ENCODE measurements at regions not wholly inside any gene's neighbourhood (a gene's known extent, or its start where the extent isn't known, plus 50 kb on each side); places are given as distances from the start of the nearest gene placed in this dataset.
"Not testable (repeated sequence)": the region's sequence is repeated elsewhere in the genome, so short reads cannot be mapped to it uniquely, and the experiment has no call there.

DNA sequence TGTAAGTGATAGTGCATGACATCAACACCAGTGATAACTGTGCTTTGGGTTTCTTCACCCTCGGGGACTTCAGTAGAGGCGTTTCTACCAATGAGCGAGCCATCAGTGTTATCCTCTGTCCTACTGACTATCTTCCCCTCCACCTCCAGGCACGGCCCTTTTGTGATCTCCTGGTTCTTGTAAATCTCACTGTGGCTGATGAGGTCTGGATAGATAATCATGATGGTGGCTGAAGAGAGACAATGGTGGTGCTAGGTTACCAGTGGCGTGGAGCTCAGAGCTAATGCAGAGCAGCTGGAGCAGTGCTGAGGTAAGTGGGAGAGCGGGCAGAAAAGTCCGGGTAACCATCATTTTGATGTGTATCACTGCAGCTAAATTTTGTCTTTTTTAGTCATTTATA lies 816.6 kb downstream of the GLUD2 start:
- no peak for DNase-seq (ENCODE audit: low spot score)

DNA sequence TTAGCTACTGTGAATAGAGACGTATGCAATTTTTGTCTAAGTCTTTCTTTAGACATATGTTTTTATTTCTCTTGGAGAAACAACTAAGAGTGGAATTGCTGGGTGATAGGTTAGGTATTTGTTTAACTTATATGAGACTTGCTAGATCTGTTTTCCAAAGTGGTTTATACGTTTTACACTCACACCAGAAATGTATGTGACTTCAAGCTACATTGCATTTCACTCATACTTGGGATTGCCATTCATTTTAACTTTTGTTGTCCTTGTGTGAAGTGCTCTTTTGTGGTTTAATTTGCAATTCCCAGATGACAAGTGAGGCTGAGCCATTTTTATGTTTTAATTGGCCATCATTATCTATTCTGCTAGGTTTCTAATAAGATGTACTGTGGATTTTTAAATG lies 817.2 kb downstream of the GLUD2 start:
- no peak for DNase-seq (ENCODE audit: low spot score)

DNA sequence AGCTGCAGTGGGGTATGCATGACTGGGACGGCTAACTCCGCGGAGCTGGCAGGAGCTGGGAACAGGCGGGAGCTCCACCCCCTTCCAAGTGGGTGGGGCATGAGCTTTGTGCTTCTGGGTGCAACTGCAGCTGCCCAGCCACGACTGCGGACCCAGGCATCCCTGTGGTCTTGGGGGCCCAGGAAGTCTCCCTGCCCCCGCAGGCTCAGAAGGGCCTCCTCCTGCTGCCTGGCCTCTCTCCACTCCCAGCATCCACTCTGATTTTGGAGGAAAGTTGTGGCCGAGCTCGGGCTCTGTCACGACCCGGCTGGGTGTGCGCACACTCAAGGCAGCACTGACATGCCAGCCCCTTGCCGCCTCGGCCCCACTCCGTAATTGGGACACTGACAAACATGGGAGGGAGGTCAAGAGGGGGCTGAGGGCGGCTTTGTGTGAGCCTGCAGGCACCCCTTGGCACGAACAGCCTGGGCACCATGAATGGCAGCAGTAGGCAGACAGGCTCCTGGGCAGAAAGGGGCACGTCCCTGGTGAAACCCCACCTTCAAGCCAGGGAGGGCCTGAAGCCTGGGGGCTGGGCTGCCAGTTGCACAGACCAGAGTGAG lies 822.6 kb downstream of the GLUD2 start:
- DNase-seq (ENCODE audit: low spot score), result no peak

DNA sequence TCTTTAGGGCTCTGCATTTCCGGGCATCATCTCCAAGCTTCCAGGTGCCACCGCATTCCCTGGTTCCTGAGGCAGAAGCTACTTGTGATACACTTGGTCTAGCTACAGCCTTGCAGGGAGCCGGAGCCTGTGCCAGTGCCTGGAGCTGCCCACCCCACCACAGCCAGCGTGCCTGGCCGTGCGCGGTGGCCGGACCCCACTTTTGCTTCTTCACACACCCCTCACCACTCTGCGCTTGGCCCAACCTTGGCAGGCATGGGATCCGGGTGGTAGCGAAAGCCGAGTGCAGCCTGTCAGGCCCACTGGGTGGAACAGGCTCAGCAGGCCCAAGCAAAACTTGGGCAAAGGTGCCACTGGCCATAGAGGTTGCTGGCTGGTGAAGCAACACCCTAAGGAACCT lies 823.7 kb downstream of the GLUD2 start:
- no peak for DNase-seq (ENCODE audit: low spot score)

DNA sequence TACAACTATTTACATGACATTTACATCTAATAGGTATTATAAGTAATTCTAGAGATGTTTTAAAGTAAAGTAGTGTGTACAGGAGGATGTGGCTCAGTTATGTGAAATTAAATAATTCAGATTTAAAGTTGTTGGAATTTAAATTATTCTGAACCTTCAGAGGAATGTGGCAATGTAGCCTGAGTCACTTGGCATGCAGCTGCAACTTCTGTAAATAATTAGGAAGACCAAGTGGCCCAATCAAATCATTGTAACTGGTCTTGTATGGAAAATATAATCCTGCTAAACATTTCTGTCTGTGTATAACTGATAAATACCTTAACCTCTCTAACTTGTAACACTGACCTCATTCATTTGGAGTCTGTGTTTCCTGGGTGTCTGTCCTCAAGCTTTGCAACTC lies 828.9 kb downstream of the GLUD2 start:
- DNase-seq (ENCODE audit: low spot score), result peak; percentile 71

DNA sequence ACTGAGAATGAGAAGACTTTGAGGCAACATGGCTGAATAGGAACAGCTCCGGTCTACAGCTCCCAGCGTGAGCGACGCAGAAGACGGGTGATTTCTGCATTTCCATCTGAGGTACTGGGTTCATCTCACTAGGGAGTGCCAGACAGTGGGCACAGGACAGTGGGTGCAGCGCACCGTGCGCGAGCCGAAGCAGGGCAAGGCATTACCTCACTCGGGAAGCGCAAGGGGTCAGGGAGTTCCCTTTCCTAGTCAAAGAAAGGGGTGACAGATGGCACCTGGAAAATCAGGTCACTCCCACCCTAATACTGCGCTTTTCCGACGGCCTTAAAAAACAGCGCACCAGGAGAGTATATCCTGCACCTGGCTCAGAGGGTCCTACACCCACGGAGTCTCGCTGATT lies 829.9 kb downstream of the GLUD2 start:
- DNase-seq (ENCODE audit: low spot score), result not testable (repeated sequence)

DNA sequence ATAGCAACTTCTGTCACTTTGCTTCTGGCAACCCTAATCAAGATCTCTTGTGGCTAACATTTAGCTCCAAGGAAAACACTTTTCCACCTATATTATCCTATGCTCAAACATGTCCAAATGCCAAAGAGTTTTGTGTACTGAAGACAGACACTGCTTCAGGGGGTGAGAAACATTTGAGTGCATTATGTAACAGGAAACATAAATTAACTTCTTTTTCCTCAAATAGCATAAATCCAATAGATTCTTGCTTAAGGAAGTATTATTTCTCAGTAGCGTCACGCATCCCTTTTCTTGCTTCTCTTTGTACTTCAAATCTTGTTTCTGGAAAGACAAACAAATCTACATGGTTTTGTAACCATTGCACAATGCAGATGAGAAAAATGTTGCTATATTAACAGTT lies 839.1 kb downstream of the GLUD2 start:
- DNase-seq (ENCODE audit: low spot score), result no peak

DNA sequence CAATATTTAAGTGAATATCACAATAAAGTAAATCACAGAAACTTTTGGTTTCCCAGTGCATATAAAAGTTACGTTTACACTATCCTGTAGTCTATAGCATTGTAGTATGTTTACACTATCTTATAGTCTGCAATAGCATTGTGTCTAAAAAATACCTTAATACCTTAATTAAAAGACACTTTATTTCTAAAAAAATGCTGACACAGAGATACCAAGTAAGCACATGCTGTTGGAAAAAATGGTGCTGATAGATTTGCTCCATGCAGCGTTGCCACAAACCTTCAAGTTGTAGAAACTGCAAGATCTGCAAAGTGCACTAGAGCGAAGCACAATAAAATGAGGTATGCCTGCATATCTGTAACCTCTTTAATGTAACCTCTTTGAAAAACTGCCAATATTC lies 847.3 kb downstream of the GLUD2 start:
- no peak for DNase-seq (ENCODE audit: low spot score)

DNA sequence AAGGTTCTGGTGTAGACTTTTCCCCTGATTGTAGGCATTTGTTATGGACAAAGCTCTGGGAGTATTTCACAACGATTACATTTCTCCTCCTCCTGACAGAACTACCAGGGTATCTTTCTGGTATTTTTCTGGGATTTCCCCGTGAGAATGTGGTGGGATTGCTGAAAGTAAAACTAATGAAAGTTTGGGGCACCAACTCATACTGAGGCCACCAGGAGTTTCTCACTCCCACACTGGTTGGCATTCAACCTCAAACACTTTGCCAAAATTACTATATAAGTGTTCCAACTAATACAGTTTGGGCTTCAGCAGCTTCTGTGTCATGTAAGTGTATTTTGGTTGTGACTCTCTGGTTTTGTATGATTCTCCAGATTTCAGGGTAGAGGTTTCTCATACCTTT lies 855.1 kb downstream of the GLUD2 start:
- no peak for DNase-seq (ENCODE audit: low spot score)

DNA sequence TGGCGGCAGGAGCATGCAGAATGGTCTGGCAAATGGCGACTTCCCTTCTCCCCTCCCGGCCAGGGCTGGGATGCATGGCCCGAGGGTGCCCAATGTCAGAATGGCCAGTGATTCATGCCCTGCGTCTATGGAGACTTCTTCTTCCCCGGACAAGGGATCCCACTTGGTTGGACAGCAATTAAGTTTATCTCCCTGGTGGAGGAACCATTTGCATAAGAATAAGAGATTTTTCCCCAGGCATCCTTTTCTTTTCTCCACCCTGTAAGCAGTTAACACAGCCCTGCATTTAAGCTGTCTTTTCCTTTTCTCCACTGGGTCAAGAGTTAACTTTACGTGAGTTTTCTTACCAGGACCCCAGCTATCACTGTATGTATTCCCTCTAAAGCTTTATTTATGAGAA lies 856.6 kb downstream of the GLUD2 start:
- DNase-seq (ENCODE audit: low spot score), result no peak

DNA sequence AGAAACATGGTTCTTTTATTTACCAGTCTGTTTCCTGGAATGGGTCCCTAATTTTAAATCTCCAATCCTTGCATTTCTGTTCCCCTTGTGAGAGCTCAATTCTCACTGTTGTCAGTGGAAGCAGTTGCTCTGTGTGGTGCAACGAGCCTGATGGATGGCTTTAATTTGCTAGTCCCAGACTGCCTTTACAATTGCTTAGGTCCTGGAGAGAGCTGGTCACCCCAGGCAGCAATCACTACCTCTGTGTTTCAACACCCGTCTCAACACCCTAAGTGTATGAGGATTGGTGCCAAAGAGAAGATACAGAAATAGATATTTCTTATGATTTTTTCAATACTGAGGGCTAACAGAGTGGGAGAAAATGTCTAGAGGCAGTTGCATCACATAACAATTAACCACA lies 873.8 kb downstream of the GLUD2 start:
- DNase-seq (ENCODE audit: low spot score), result no peak

DNA sequence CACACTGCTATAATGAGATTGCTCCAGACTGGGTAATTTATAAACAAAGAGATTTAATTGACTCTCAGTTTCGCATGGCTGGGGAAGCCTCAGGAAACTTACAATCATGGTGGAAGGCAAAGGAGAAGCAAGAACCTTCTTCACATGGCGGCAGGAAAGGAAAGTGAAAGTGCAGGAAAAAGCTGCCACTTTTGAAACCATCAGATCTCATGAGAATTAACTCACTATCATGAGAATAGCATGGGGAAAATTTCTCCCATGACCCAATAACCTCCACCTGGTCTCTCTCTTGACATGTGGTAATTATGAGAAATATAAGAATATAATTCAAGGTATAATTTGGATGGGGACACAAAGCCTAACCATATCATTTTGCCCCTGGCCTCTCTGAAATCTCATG lies 884.2 kb downstream of the GLUD2 start:
- no peak for DNase-seq (ENCODE audit: low spot score)

DNA sequence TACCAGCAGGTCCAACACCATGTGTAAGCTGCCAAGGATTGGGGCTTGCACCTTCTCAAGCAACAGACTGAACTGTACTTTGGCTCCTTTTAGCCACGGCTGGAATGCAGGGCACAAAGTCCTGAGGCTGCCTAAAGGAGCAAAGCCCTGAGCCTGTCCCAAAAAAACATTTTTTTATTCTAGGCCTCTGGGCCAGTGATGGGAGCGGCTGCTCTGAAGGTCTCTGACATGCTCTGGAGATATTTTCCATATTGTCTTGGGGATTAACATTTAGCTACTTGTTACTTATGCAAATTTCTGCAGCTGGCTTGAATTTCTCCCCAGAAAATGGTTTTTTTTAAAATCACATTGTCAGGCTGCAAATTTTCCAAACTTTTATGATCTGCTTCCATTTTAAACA lies 885.3 kb downstream of the GLUD2 start:
- DNase-seq (ENCODE audit: low spot score), result no peak

DNA sequence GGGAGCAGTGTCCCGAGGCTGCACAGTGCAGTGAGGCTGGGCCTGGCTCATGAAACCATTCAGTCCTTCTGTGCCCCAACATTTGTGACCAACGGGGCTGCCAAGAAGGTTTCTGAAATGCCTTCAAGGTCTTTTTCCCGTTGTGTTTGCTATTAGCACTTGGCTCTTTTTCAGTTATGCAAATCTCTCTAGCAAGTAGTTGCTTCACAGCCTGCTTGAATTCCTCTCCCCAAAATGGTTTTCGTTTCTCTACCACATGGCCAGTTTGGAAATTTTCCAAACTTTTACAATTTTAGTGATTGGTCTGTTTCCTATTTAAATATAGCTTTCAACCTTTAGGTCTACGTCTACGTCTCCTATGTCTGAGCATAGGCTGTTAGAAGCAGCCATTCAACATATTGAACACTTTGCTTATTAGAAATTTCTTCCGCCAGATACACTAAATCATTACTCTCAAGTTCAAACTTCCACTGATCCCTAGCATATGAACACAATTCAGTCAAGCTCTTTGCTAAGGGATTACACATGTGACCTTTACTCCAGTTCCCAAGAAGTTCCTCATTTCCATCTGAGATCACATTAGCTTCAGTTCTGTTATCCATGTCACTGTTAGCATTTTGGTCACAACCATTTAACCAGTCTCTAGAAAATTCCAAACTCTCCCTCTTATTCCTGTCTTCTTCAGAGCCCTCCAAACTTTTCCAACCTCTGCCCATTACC lies 901.8 kb downstream of the GLUD2 start:
- DNase-seq (ENCODE audit: low spot score), result no peak

DNA sequence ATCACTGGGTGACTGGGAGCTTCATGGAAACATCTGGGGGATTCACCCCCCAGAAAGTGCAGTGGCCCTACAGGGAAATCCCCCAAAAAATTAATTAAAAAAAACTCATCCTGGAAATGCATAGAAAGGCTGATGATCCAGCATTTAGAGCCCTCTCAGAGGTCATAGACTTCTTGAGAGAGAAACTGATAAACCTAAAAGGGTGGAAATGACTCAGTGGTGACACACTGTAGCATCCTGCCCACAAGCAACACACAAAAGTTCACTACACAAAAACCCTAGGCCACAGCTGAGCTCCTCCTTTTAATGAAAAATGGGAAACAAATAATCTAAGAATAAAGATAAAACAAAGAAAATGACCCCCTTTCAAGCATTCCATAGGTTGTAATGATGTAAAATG lies 911.5 kb downstream of the GLUD2 start:
- DNase-seq (ENCODE audit: low spot score), result peak; percentile 31

DNA sequence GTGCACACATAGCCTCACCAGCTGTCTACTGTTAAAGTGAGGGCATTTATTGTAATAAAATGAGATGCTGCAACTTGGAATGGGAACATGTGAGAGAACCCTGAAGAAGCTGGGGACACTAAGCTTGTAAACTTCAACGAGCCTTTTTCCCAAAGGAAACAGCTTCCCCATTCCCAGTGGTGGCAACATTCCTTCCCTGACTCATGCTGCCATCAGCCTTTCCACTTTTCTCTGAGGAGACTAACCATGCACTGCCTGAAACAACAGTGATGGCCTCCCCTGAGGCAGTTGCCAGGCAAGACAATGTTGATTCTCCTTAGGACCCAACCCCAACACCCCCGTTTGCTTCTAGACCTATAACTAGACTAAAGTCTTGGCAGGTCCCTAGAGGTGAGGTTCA lies 928.3 kb downstream of the GLUD2 start:
- peak; percentile 19 for DNase-seq (ENCODE audit: low spot score)

DNA sequence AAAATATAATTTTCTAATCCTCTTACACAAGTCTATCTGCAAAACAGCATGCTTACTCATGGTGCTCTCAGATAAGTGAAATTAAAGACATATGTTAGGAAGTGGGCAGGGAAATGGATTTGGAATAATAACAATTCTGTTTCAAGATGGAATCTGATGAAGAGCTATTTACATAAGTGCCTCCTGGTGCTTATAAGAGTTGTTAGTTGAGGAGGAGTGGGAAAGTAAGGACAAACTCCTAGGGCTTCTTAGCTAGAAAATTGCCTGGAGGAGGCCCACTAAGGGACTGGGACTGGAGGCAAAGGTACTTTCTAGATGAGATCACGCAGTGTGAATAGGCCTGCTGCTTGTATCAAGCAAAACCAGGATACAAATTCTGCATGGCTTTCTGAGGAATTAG lies 939.8 kb downstream of the GLUD2 start:
- no peak for DNase-seq (ENCODE audit: low spot score)

DNA sequence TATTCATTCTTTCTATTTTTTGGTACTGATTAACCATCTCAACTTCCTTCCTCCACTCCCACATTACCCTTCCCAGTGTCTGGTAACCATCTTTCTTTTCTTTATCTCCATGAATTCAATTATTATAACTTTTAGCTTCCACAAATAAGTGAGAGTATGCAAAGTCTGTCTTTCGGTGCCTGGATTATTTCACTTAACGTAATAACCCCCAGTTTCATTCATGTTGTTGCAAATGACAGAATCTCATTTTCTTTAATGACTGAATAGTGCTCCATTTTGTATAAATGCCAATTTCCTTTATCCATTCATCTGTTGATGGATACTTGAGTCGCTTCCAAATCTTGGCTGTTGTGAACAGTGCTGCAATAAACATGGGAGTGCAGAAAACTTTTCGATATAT lies 940.4 kb downstream of the GLUD2 start:
- no peak for DNase-seq (ENCODE audit: low spot score)

DNA sequence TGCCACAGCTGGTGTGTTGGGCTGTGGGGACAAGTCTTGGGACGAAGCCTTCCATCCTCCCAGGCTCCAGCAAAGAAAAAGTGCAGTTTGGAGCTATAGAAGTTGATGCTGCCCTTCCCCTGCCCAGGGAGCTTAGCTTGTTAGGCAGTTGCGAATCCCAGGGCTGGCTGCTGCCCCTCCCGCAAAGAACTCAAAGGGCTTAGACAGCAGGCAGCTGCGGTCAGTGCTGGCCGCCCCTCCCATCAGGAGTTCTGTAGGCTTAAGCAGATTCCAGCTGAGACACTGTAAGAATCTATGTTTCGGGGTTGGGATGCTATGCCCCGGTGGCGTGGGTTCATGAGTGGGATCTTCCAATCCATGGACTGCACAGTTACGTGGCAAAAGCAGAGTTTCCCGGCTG lies 956.7 kb downstream of the GLUD2 start:
- no peak for DNase-seq (ENCODE audit: low spot score)

DNA sequence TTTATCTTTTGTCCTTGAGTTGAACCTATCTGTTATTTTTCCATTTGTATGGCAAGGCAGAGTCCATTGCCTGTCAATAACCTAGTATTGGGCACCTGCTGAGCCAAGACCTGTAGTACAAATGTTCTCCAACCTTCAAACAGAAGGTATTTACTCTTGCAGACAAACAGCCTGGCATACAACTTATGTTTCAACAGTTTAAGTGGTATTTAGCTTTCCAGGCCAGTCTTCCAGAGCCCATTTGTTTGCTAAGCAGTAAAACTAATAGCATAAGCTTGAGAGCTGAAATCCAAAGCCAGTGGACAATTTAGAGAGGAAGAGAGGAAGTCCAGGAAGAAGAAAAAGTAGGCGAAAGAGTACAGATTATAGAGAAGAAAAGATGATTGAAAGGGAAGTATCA lies 979.3 kb downstream of the GLUD2 start:
- no peak for DNase-seq (ENCODE audit: low spot score)

DNA sequence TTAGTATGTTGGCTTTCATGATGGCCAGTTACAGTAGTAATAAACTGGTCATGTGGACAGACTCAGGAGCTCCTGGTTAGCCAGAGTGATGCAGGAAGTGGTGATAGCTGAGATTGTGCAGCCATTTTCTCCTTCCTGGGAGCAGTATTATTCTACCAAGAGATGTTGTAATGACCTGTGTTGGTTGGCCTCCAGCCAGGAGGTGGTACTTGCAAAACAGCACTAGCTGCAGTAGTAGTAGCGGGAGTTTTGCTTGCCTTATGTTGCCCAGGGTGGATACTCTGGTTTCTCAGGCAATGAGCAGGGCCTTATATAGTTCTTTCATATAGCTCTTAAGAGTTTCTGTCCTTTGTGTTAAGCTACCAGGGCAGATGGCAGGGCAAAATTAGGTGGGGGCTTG lies 998.8 kb downstream of the GLUD2 start:
- no peak for DNase-seq (ENCODE audit: low spot score)

DNA sequence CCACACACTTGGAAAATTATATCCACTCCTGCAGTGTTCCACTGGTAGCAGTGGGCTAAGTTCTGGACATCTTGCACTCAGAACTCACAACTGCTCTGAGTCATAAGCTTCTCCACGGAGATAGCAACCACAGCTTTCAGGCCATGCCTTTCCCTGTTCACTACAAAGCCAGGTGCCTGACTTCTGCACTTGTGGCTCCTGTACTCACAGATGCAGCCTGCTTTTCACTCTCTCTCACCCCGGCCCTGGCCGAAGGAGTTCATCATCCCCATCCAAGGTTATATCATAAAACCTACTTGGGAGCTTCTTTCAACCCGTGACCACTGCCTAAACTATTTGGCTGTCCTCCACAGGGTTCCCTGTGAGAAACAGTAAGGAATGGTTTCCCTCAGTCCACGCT lies 999.4 kb downstream of the GLUD2 start:
- no peak for DNase-seq (ENCODE audit: low spot score)

DNA sequence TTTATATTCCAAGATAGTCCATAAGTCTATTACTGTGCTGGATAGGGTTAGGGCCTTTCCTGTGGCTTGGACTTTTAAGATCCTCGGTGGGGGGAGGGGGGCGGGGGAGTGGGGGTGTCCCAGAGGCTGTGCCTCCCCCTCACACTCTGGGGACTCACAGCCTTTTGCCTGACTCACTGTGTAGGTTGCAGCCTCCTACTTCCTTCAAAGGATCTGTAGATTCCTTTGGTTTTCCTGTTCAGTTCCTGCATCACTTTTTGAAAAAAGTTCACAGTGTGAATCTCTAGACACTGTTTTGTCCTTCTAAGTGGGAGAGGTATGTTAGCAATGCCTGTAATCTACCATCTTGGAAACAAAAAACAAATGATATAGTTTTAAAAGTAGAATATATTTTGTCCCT lies 999.9 kb downstream of the GLUD2 start:
- no peak for DNase-seq (ENCODE audit: low spot score)

DNA sequence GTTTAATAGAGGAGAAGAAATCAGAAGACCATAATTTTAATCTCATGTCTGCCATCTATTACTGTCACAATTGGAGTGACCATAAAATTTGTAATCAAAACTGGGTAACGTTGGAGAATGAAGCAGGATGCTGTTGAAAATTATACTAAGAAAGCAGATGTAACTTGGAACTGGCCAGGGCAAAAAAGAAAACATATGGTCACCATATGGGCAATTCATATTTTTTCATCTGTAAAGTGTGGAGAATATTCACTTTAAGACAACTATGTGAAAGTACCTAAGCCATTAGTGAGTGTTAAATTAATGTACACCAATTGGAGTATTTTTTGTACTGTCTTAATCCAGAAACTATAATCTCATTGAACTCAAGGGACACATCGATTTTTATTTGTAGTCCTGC lies 1008.0 kb downstream of the GLUD2 start:
- no peak for DNase-seq (ENCODE audit: low spot score)

Measured in kidney tubule cell (primary cell).